Activated naive CD4-positive, alpha-beta T cell treated with anti-CD3 and anti-CD28 coated beads, Interleukin-2, amount 10 ng/mL, durations not matched to agents 7 days and 5 days (primary cell): ENCODE measurements at regions not wholly inside any gene's neighbourhood (a gene's known extent, or its start where the extent isn't known, plus 50 kb on each side); places are given as distances from the start of the nearest gene placed in this dataset.

Experiments used
- CTCF ChIA-PET: fragments of 350-600 bp; sonication (Branson Sonifier 250); formaldehyde crosslinking; loops from one replicate; lab custom pipeline; 2021; ENCODE audit warnings: antibody characterized with exemption; lab: Charles Lee
- DNase-seq: peaks from one replicate; pipeline ENCODE4 v3.0.0-alpha.2; 2020
- H3K27ac Mint-ChIP-seq: one replicate; pipeline ENCODE4 v1.8.0; 2021; ENCODE audit warnings: mild to moderate bottlenecking, moderate library complexity, mixed read lengths
- H3K27me3 Mint-ChIP-seq: one replicate; pipeline ENCODE4 v1.8.0; 2021; ENCODE audit warnings: mild to moderate bottlenecking, mixed read lengths
- H3K36me3 Mint-ChIP-seq: one replicate; pipeline ENCODE4 v1.8.0; 2021; ENCODE audit warnings: mixed read lengths
- H3K4me1 Mint-ChIP-seq: one replicate; pipeline ENCODE4 v1.8.0; 2021; ENCODE audit warnings: mixed read lengths
- H3K4me3 Mint-ChIP-seq: one replicate; pipeline ENCODE4 v1.8.0; 2021; ENCODE audit warnings: mild to moderate bottlenecking, moderate library complexity, mixed read lengths
- H3K9me3 Mint-ChIP-seq: one replicate; pipeline ENCODE4 v1.8.0; 2021; ENCODE audit warnings: mixed read lengths

DNA sequence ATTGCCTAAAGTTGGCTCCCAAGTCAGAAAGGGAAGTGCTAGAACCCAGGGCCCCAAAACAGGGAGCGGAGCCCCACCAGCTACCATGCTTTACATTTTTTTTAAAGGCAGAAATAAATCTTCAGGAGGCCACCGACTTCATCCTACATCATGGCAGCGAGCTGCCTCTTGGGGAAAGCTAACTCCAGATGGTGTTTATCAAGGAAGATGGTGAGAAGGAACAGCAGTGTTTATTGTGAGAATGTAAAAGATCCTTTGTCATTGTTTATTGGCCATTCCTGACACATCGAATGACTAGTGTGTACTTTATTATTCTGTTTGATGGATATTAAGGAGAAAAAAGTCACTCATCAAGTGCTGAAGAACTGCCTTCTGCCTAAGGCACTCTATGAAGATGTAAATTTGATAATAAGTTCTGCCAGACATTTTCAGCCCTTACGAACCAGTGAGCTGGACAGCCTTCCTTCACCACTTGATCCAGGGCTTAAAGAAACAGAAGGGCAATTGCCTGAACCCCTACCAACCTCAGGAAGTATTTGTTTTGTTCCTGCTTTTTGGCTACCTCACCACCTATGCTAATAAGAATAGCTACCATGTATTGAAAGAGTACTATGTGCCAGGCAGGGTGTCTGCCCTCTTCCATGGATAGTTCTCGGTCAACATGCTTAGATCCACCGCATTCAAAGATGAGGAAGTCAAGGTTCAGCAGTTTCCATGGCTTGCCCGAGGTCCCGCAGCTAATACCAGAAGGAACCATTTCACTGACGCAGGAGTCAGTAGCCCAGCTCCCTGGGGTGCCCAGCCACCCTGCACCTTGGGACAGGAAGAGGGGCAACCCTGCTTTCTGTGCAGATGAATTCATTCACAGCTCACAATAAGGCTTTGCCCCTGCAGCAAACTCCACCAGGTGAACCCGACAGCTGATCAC, 194.7 kb upstream of the RREB1 start:
- Mint-ChIP-seq H3K9me3 (no peaks in the 10 kb centered on the region), H3K4me3 (no peak overlapping the region), H3K27me3 (peaks cover 59% of the 10 kb centered on the region), H3K27ac (no peak overlapping the region), H3K4me1 (peaks cover 8% of the 10 kb centered on the region), H3K36me3 (no peaks in the 10 kb centered on the region)
- CTCF ChIA-PET: interaction anchor here (1.9 kb wide), 1 partner anchor 325 kb away, joined by 4 read pairs; no protein-coding TSS in a partner anchor
- no peak for DNase-seq

DNA sequence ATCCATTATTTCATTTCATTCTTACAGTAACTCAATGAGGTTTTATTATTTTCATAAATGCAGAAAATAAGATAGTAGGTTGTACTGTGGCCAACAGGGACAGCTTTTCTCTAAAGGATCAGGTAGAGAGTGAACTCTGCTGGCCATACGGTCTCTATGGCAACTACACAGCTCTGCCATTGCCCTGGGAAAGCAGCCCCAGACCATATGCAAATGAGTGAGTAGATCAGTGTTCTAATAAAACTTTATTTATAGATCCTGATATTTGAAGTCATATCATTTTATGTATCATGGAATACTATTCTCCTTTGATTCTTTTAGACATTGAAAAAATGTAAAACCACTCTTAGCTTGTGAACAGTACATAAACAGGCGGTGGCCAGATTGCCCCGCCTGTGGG, 192.5 kb upstream of the RREB1 start:
- no peak overlapping the region for H3K4me3 Mint-ChIP-seq
- no peak overlapping the region for H3K27ac Mint-ChIP-seq
- peaks cover 61% of the 10 kb centered on the region for H3K27me3 Mint-ChIP-seq
- H3K4me1 Mint-ChIP-seq: peaks cover 8% of the 10 kb centered on the region
- no peaks in the 10 kb centered on the region for H3K36me3 Mint-ChIP-seq
- CTCF ChIA-PET: interaction anchor here (0.7 to 1.3 kb wide), 6 partner anchors 29 to 238 kb away, joined by 3 to 5 read pairs (median 4); no protein-coding TSS in a partner anchor
- DNase-seq: no peak
- no peaks in the 10 kb centered on the region for H3K9me3 Mint-ChIP-seq

DNA sequence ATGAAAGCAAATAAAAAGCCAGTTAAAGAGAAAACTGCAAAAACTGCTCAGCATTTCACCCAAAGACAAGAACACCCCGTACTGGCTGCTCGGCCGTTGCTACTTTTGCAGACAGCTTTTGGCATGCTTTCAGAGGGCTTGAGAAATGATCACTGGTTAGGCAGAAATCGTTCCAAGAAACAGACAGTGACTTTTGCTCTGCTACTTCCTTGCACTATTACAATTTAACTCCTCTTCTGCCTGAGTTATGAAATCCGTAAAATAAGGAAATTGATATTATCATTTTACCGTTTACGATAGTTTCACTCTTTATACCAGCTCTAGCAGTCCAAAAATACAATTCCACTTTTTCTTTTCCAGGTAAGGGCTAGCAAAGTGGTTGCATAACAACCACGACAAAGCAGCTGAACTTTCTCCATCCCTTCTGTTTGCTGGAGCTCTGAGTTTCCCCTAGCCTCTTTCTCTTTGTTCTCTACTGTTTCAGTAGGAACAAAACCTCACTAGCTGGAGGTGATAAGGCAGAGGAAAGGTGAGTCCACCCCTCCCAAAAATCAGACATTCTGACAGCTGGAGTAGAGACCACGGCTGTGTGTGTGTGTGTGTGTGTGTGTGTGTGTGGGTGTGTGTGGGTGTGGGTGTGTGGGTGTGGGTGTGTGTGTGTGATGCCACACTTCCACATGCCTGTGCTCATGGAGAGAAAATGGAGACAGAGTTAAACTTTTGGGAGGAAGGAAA, 191.8 kb upstream of the RREB1 start:
- no peaks in the 10 kb centered on the region for H3K36me3 Mint-ChIP-seq
- H3K9me3 Mint-ChIP-seq: no peaks in the 10 kb centered on the region
- DNase-seq: no peak
- CTCF ChIA-PET: interaction anchor here (1.0 to 1.3 kb wide), 4 partner anchors 157 to 239 kb away, joined by 3 to 5 read pairs (median 4); no protein-coding TSS in a partner anchor
- peak overlapping the region; percentile 12 for H3K4me3 Mint-ChIP-seq
- peaks cover 8% of the 10 kb centered on the region for H3K4me1 Mint-ChIP-seq
- peaks cover 68% of the 10 kb centered on the region for H3K27me3 Mint-ChIP-seq
- H3K27ac Mint-ChIP-seq: no peak overlapping the region

DNA sequence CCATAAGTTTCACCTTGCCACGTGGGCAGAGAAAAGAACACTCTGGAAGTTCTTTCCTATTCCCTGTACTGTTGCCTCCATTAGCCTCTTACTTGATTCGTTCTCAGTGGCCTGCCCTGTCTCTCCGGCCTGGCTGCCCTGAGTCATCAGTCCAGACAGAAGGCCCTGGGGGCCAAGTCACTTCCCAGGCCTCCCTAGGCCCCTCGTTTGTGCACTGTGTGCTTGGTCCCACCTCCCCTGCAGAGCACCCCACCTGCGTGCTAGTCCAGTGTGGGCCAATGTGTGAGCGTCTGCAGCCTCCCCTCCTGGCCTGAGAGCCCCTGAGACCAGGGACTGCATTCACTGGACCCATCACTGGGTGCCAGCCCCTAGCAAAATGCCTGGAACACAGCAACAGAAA, 191.2 kb upstream of the RREB1 start:
- peaks cover 8% of the 10 kb centered on the region for H3K4me1 Mint-ChIP-seq
- peaks cover 69% of the 10 kb centered on the region for H3K27me3 Mint-ChIP-seq
- H3K4me3 Mint-ChIP-seq: no peak overlapping the region
- H3K36me3 Mint-ChIP-seq: no peaks in the 10 kb centered on the region
- no peak overlapping the region for H3K27ac Mint-ChIP-seq
- DNase-seq: no peak
- CTCF ChIA-PET: no interaction called here
- no peaks in the 10 kb centered on the region for H3K9me3 Mint-ChIP-seq

DNA sequence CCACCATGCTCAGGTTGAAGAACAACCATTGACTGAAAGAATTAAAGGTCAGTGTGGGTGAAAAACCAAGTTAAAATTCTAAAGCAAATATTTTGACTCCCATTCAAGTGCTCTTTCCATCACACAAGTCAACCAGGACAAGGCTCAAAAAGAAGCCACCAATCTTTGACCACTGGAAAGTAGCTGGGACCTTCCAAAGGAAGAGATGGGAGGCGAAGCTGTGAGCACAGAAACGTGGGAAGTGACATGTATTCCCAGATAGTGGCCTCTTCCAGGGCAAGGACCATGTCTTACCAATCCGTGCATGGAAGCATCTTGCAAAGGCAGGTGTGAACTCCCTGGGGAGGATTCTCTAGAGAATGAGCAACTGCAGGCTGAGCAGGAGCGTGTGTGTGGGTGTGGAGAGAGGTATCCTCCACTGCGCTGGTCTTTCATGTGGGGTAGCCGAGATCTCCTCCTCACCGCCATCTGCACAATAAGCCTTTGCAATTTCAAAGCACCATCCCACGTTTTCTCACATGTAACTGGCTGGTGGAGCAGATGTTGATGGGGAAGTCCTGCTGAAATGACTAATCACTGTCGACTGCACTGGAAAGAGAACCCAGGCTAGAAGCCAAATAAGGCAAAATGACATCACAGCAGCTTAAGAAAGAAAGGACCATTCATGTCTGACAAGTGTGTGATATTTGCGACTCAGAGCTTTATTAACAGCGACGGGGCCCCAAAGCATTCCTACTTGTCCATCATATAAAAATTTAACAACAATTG, 189.4 kb upstream of the RREB1 start:
- CTCF ChIA-PET: no interaction called here
- H3K9me3 Mint-ChIP-seq: no peaks in the 10 kb centered on the region
- no peak overlapping the region for H3K4me3 Mint-ChIP-seq
- no peaks in the 10 kb centered on the region for H3K36me3 Mint-ChIP-seq
- H3K27me3 Mint-ChIP-seq: peaks cover 57% of the 10 kb centered on the region
- peaks cover 8% of the 10 kb centered on the region for H3K4me1 Mint-ChIP-seq
- H3K27ac Mint-ChIP-seq: no peak overlapping the region
- DNase-seq: peak; percentile 35

DNA sequence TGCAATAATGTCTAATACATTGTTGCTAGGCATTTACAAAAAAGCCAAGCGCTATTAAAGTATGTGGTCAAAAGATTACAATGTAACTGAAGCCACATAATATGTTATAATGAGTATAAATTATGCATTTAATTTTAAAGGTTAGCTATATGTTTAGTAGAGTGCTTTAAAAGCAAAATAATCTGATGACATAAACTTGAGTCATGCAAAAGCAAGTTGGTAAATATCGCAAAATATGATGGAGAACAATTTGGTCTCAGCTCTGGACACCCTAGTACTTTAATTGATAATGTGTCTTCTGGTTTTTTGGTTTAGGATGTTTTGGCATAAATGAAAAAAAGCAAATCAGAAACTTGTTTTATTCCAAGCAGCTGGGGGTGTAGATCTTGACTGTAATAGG, 188.6 kb upstream of the RREB1 start:
- peaks cover 8% of the 10 kb centered on the region for H3K4me1 Mint-ChIP-seq
- no peak overlapping the region for H3K4me3 Mint-ChIP-seq
- H3K27ac Mint-ChIP-seq: no peak overlapping the region
- no peaks in the 10 kb centered on the region for H3K36me3 Mint-ChIP-seq
- CTCF ChIA-PET: no interaction called here
- H3K27me3 Mint-ChIP-seq: peaks cover 49% of the 10 kb centered on the region
- H3K9me3 Mint-ChIP-seq: no peaks in the 10 kb centered on the region
- no peak for DNase-seq

DNA sequence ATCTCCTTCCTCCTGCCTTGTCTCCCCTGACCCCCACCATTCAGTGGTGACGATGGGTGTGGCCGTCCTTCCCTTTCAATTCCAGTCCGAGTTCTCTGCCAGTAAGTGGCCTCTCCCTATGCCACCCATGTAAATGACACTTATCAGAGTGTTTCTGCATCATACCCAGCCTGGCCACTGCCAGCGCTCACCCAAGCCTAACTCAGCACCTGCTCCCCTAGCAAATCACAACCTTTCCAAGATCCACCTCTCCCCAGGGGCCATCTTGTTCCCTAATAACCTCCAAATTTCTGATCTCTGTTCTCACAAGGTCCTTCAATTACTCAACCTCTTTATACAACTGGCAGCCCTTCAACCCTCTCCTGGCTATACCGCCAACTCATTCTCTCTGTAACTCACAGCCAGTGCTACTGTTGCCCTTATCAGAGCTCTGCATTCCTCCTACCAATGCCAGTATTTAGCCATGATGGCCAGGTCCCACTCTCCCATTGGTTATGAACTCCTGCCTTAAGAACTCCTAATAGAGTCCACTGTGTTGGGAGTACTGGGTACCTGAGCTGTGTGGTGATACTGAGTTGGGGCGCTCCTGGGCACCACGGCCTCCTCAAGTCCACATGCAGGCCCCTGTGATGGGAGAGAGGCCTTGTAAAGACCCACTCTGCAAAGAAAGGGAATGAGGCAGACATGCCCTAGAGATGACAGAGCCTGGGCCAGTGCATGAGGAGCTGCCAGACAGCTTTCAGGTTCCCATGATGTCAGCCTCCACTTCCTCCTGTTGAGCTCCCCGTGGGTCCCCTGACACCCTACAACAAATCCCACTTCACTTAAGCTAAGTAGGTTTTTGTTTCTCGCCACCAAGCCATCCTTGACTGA, 187.4 kb upstream of the RREB1 start:
- no peaks in the 10 kb centered on the region for H3K9me3 Mint-ChIP-seq
- H3K4me1 Mint-ChIP-seq: peaks cover 8% of the 10 kb centered on the region
- DNase-seq: no peak
- no peak overlapping the region for H3K27ac Mint-ChIP-seq
- no peaks in the 10 kb centered on the region for H3K36me3 Mint-ChIP-seq
- CTCF ChIA-PET: no interaction called here
- H3K27me3 Mint-ChIP-seq: peaks cover 52% of the 10 kb centered on the region
- H3K4me3 Mint-ChIP-seq: no peak overlapping the region

DNA sequence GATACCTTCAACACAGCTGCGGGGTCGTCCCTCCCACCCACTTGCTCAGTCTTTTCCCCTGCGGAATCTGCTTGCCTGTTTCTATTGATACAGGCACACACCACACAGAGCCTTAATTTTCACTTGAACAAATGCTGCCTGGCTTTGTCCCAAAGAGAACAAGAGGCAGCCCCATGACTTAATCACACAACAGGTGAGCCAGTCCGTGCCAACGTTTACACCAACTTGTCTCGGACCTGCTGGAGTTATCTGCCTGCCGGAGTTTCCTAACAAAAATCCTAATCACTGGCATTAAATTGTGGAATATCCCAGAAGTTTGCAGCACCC, 186.8 kb upstream of the RREB1 start:
- Mint-ChIP-seq H3K36me3 (no peaks in the 10 kb centered on the region), H3K27me3 (peaks cover 46% of the 10 kb centered on the region), H3K27ac (no peak overlapping the region), H3K4me3 (no peak overlapping the region), H3K9me3 (no peaks in the 10 kb centered on the region), H3K4me1 (peaks cover 5% of the 10 kb centered on the region)
- CTCF ChIA-PET: no interaction called here
- DNase-seq: no peak

DNA sequence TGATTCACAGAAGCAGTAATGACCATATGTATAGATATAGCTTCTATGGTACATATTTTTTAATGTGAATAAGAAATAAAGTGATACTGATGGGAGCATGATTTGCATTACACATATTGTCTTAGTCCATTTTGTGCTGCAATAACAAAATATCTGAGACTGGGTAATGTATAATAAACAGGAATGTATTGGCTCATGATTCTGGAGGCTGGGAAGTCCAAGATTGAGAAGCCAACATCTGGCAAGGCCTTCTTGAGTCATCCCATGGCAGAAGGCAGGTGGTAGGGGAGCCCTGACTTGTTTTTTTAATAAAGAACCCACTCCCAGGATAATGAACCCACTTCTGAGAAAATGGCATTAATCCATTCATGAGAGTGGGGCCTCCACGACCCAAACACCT, 185.6 kb upstream of the RREB1 start:
- CTCF ChIA-PET: no interaction called here
- Mint-ChIP-seq H3K36me3 (no peaks in the 10 kb centered on the region), H3K9me3 (no peaks in the 10 kb centered on the region), H3K4me1 (no peaks in the 10 kb centered on the region), H3K27ac (no peak overlapping the region), H3K4me3 (no peak overlapping the region), H3K27me3 (peaks cover 40% of the 10 kb centered on the region)
- no peak for DNase-seq

- Mint-ChIP-seq H3K4me3 (no peak overlapping the region), H3K36me3 (no peaks in the 10 kb centered on the region), H3K27me3 (peaks cover 34% of the 10 kb centered on the region), H3K9me3 (no peaks in the 10 kb centered on the region), H3K4me1 (no peaks in the 10 kb centered on the region), H3K27ac (no peak overlapping the region)
- CTCF ChIA-PET: no interaction called here
- DNase-seq: no peak
Observed at GRCh38 chr6:6923605-6924004, 184.2 kb upstream of the RREB1 start.

DNA sequence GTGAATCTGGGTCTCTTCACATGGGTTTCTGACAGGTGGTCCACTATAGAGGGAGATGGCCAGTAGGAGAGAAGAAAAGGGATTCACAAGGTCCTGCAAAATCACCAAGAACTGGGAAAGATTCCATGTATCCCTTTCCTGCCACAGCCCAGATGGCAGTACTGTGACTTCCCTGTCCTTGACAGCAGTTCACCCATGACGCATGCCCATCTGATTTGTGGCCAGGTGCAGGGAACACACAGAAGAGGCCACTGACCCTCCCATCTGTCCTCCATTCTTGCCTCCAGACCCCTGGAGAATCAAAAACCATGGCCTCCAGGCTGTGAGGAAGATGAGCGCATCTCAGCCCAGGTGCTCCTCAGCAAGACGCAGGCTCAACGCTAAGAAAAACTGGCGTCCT, 183.1 kb upstream of the RREB1 start:
- no peak for DNase-seq
- H3K9me3 Mint-ChIP-seq: no peaks in the 10 kb centered on the region
- H3K27ac Mint-ChIP-seq: no peak overlapping the region
- H3K36me3 Mint-ChIP-seq: no peaks in the 10 kb centered on the region
- H3K4me3 Mint-ChIP-seq: no peak overlapping the region
- H3K27me3 Mint-ChIP-seq: peaks cover 28% of the 10 kb centered on the region
- H3K4me1 Mint-ChIP-seq: no peaks in the 10 kb centered on the region
- CTCF ChIA-PET: no interaction called here

GRCh38 chr6:6925391-6926164, 182.2 kb upstream of the RREB1 start:
- no peaks in the 10 kb centered on the region for H3K9me3 Mint-ChIP-seq
- no peaks in the 10 kb centered on the region for H3K4me1 Mint-ChIP-seq
- CTCF ChIA-PET: no interaction called here
- H3K27me3 Mint-ChIP-seq: peaks cover 20% of the 10 kb centered on the region
- H3K36me3 Mint-ChIP-seq: no peaks in the 10 kb centered on the region
- H3K4me3 Mint-ChIP-seq: no peak overlapping the region
- H3K27ac Mint-ChIP-seq: no peak overlapping the region
- DNase-seq: no peak

DNA sequence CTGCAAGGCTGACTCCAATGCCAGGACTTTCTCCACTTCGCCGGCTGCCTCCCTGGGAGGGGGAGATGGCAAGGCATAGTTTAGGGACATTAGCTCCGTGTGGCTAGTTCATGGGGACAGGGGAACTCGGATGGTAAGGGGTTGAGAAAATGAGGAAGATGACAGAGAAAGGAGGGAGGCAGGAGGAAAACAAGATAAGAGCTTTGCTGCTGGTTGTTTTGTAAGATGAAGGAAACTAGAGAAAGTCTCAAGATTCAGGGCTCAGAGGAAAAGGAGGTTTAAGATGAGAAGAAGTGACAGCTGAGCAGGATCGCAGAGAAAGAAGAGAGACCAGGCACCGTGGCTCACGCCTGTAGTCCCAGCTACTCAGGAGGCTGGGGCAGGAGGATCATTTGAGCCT, 180.9 kb upstream of the RREB1 start:
- Mint-ChIP-seq H3K4me1 (no peaks in the 10 kb centered on the region), H3K9me3 (no peaks in the 10 kb centered on the region), H3K27me3 (peaks cover 15% of the 10 kb centered on the region), H3K4me3 (no peak overlapping the region), H3K36me3 (no peaks in the 10 kb centered on the region), H3K27ac (no peak overlapping the region)
- no peak for DNase-seq
- CTCF ChIA-PET: no interaction called here
